Activated CD4-positive, alpha-beta memory T cell treated with anti-CD3 and anti-CD28 coated beads for 36 hours (primary cell): ENCODE measurements at regions not wholly inside any gene's neighbourhood (a gene's known extent, or its start where the extent isn't known, plus 50 kb on each side); places are given as distances from the start of the nearest gene placed in this dataset.

ENCODE experiments used
- CTCF ChIA-PET: fragments of 350-600 bp; sonication (Branson Sonifier 250); formaldehyde crosslinking; loops from one replicate; lab custom pipeline; 2021; ENCODE audit warnings: antibody characterized with exemption, inconsistent platforms; lab: Charles Lee
- POLR2A ChIA-PET: fragments of 350-600 bp; sonication (Branson Sonifier 250); formaldehyde crosslinking; loops from one replicate; lab custom pipeline; 2021; ENCODE audit warnings: antibody characterized with exemption; lab: Charles Lee
- DNase-seq: peaks from one replicate; pipeline ENCODE4 v3.0.0-alpha.2; 2020
- H3K27ac Mint-ChIP-seq: one replicate; pipeline ENCODE4 v1.8.0; 2021; ENCODE audit warnings: mixed read lengths
- H3K27me3 Mint-ChIP-seq: one replicate; pipeline ENCODE4 v1.8.0; 2021; ENCODE audit warnings: mixed read lengths
- H3K36me3 Mint-ChIP-seq: one replicate; pipeline ENCODE4 v1.8.0; 2021; ENCODE audit warnings: mixed read lengths
- H3K4me1 Mint-ChIP-seq: one replicate; pipeline ENCODE4 v1.8.0; 2021; ENCODE audit warnings: low read depth, mixed read lengths
- H3K4me3 Mint-ChIP-seq: one replicate; pipeline ENCODE4 v1.8.0; 2021; ENCODE audit warnings: mild to moderate bottlenecking, mixed read lengths
- H3K9me3 Mint-ChIP-seq: one replicate; pipeline ENCODE4 v1.8.0; 2021; ENCODE audit warnings: mixed read lengths
- intact Hi-C: fragments of 100-400 bp; cut with micrococcal nuclease; formaldehyde crosslinking; loops from one replicate; pipeline ENCODE4 v1.15.1; 2023

DNA sequence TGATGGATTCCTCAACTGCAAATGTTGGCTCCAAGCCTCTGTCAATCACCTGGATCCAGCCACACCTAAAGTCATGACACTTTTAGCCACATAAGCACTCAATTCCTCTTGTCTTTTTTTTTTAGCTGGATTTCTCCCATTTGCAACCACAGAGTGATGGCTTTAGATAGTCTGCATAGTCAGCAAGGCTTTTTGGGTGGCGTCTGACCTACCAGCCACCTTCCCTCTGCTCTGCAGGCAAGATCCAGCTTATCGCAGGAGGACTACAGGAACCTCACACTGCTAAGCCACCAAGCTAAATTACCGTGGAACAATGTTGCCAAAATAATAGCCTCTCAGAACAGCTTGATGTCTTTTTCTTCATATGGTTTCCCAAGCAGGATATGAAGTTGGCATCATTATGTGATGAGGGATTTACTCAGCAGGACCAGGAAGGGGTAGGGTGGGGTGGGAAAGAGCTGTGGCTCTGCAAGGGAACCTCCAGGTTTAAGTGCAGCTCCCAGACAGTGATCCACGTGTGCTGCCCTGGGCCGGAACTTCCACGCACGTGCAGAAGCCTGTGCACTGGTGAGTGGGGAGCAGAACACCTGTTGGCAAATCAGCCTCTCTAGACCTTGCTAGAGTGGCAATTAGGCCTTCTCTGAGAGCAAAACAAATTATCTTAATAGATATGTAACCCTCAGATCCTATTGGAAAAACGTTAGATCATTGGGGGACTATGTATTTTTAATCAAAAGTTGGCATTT lies 170.6 kb upstream of the NCK2 start:
- H3K36me3 Mint-ChIP-seq = no peaks in the 10 kb centered on the region

DNA sequence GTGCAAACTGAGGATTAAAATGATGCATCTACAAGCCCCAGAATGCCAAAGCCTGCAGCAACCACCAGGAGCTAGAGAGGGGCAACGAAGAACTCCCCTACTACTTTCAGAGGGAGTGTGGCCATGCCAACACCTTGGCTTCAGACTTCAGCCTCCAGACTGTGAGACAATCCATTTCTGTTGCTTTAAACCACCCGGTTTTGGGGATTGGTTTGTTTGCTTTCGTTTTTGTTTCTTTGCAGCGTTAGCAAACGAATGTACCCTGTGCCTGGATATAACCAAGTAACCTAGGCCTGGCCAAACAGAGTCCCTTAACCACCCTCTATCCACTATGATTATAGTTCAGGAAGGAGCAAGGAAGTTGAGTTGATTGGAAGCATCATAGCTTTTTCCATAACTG lies 171.2 kb upstream of the NCK2 start:
- POLR2A ChIA-PET = no interaction called here
- H3K27ac Mint-ChIP-seq = no peak overlapping the region
- intact Hi-C loops = no loop called here
- H3K36me3 Mint-ChIP-seq = no peaks in the 10 kb centered on the region
- CTCF ChIA-PET = interaction anchor here (1.1 kb wide), 1 partner anchor 27 kb away, joined by 6 read pairs; no protein-coding TSS in a partner anchor
- no peak overlapping the region for H3K4me3 Mint-ChIP-seq
- peaks cover 13% of the 10 kb centered on the region for H3K4me1 Mint-ChIP-seq
- no peak for DNase-seq
- H3K27me3 Mint-ChIP-seq = peaks cover 2% of the 10 kb centered on the region
- H3K9me3 Mint-ChIP-seq = no peaks in the 10 kb centered on the region

More for the DNA sequence above, 170.6 kb upstream of the NCK2 start:
- H3K9me3 Mint-ChIP-seq = no peaks in the 10 kb centered on the region
- ChIA-PET CTCF (interaction anchor here (1.0 to 1.2 kb wide), 3 partner anchors 28 to 512 kb away, joined by 3 to 6 read pairs (median 3); no protein-coding TSS in a partner anchor), POLR2A (no interaction called here)
- no peak overlapping the region for H3K4me3 Mint-ChIP-seq
- H3K4me1 Mint-ChIP-seq = peaks cover 13% of the 10 kb centered on the region
- no peak for DNase-seq
- H3K27me3 Mint-ChIP-seq = peaks cover 2% of the 10 kb centered on the region
- H3K27ac Mint-ChIP-seq = no peak overlapping the region
- intact Hi-C loops = no loop called here

DNA sequence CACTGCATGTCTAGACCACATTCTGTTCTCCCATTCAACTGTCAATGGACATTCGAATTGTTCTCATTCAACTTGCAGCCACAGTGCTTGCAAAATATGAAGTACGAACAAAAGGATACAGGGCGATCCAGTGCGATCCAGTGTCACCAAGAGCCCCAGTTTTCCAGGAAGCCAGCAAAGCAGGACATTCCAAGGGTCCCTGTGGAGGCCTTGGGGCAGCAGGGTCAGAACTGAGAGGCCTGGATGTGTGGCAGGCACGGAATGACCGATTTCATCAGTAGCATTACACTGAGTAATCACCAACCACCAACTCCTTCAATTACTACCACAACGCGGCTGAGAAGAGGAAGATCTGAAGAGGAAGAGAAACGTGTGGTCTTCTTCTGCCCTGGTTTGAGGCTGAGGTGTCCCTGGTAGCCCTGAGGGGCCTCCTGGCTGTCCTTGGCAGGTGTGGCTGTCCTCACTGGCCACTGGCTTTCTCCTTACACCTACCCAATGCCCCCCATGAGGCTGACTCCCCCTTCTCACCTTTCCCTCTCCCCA lies 172.7 kb upstream of the FHL2 start:
- peaks cover 8% of the 10 kb centered on the region for H3K4me1 Mint-ChIP-seq

DNA sequence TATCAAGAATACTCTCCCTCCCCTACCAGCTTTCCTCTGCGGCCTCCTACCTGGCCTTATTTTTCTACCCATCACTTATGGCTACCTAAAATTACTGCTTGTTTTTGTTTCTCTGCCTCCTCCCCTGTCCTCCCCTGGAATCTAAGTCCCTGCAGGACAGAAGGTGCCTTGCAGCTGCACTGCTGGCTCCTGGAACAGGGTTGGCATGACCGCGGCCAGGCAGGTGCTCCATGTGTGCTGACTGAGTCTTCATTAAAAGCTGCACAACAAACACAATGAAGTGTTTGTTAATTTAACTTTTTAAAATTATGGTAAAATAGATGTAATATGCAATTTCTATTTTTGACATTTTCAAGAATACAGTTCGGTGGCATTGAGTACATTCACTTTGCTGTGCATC lies 171.9 kb upstream of the FHL2 start:
- H3K4me1 Mint-ChIP-seq = peaks cover 4% of the 10 kb centered on the region
- intact Hi-C loops = no loop called here
- ChIA-PET CTCF (no interaction called here), POLR2A (no interaction called here)
- H3K36me3 Mint-ChIP-seq = no peaks in the 10 kb centered on the region
- no peak for DNase-seq
- H3K27ac Mint-ChIP-seq = no peak overlapping the region
- no peaks in the 10 kb centered on the region for H3K9me3 Mint-ChIP-seq
- no peak overlapping the region for H3K4me3 Mint-ChIP-seq
- peaks cover 2% of the 10 kb centered on the region for H3K27me3 Mint-ChIP-seq

More for the DNA sequence above, 172.7 kb upstream of the FHL2 start:
- Mint-ChIP-seq H3K9me3 (no peaks in the 10 kb centered on the region), H3K4me3 (no peak overlapping the region), H3K27ac (no peak overlapping the region), H3K27me3 (peaks cover 2% of the 10 kb centered on the region), H3K36me3 (no peaks in the 10 kb centered on the region)
- intact Hi-C loops = no loop called here
- ChIA-PET CTCF (no interaction called here), POLR2A (no interaction called here)
- no peak for DNase-seq

DNA sequence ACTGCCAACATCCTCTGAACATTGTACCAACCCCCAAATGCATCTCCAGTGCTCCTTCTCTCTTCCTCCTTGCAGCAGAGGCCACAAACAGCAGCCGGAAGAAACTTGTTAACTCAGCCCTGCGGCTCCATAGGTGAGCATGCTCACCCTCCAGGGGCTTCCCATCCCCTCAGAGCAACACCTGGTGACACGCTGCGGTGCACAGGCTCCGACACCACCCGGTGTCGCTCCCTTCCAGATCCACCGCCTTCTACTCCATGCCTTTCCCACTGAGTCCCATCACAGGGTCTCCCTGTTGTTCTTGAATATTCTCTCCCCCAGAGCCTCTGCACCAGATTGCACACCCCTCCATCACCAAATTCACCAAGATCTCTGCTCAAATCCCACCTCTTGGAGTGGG lies 171.5 kb upstream of the FHL2 start:
- intact Hi-C loops = no loop called here
- H3K9me3 Mint-ChIP-seq = no peaks in the 10 kb centered on the region
- peaks cover 2% of the 10 kb centered on the region for H3K27me3 Mint-ChIP-seq
- peaks cover under 1% of the 10 kb centered on the region for H3K4me1 Mint-ChIP-seq
- H3K36me3 Mint-ChIP-seq = no peaks in the 10 kb centered on the region
- no peak for DNase-seq
- ChIA-PET CTCF (no interaction called here), POLR2A (no interaction called here)
- H3K27ac Mint-ChIP-seq = no peak overlapping the region
- H3K4me3 Mint-ChIP-seq = no peak overlapping the region

DNA sequence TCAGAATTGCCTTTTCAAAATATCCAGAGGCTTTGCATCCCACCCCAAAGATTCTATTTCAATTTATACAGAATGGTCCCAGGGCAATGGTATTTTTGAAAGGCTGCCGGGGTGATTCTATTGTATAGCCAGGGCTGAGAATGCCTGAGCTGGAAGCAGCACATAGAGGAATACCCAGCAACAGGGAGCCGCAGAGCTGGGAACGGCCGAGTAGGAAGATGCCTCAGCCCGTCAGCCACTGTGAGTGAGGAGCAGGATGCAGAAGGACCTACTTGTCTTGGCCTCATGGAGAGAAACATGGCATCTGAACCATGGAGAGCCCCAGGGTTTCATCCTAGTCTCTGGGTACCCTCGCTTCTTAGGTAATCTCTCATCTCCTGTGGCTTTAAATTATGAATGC lies 170.8 kb upstream of the FHL2 start:
- Mint-ChIP-seq H3K27ac (no peak overlapping the region), H3K27me3 (peaks cover 2% of the 10 kb centered on the region), H3K4me1 (no peaks in the 10 kb centered on the region), H3K9me3 (no peaks in the 10 kb centered on the region), H3K4me3 (no peak overlapping the region), H3K36me3 (no peaks in the 10 kb centered on the region)
- POLR2A ChIA-PET = no interaction called here
- no peak for DNase-seq
- intact Hi-C loops = no loop called here
- CTCF ChIA-PET = no interaction called here

DNA sequence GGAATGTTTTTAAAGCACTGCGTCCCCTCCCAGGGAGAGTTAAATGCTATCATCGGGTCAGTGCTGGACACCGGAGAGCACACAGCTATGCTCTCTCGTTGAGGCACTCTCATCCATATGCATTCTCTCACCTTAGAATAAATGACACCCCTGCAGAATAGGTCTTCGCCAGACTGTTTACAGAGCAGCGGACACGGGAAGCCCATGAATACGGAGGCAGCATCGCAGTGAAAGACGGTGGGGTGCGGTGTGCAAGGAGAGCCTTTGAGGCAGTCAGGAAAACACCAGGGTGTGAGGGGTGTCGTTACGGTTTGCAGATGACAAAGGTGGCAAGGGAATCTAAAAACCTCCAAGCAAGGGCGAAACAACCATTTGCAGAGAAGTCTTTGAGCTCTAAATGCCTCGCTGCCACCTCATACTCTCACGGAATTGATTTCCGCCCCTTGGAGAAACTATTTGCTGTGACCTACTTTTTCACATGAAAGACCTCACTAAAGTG lies 169.2 kb upstream of the FHL2 start:
- Mint-ChIP-seq H3K27me3 (peaks cover 2% of the 10 kb centered on the region), H3K36me3 (no peaks in the 10 kb centered on the region), H3K4me3 (no peak overlapping the region), H3K27ac (no peak overlapping the region), H3K4me1 (no peaks in the 10 kb centered on the region), H3K9me3 (no peaks in the 10 kb centered on the region)
- POLR2A ChIA-PET = no interaction called here
- intact Hi-C loops = no loop called here
- CTCF ChIA-PET = interaction anchor here (0.7 to 1.6 kb wide), 2 partner anchors 9 to 360 kb away, joined by 3 to 6 read pairs; no protein-coding TSS in a partner anchor
- no peak for DNase-seq

DNA sequence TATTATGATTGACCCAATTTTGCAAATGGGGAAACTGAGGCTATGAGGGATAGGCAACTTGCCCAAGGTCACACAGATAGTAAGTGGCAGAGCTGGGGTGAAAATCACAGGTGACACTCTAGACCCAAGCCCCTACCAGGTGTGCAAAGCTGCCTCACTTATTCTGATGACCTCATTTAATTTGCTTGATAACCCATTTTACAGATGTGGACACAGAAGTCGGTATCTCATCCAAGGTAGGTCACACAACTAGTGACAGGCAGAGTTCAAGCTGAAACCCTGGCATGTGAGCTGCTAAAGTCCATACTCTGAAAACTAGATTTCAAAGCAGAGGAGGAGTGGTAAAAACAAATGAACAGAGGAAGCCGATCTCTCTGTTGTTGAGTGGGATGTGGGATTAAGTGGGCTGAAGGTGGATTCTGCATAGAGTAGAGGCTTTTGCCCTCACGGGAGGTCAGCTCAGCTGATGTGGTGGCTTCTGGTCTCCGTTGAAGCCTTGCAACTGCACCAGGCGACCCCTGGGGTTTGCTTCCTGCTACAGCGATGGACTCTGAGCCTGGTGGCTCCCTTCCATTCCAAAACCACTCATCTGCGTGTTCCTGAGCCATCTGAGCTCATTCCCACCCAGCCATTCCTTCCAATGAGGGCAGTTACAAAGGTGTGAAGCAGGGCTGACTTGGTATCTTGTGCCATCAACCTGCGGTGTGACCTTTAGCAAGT lies 164.3 kb upstream of the FHL2 start:
- H3K27ac Mint-ChIP-seq = no peak overlapping the region
- ChIA-PET POLR2A (interaction anchor here (0.6 kb wide), 1 partner anchor 392 kb away, joined by 3 read pairs; no protein-coding TSS in a partner anchor), CTCF (interaction anchor here (1.0 to 1.5 kb wide), 2 partner anchors 13 to 16 kb away, joined by 4 to 5 read pairs; no protein-coding TSS in a partner anchor)
- H3K4me3 Mint-ChIP-seq = no peak overlapping the region
- DNase-seq = no peak
- no peaks in the 10 kb centered on the region for H3K36me3 Mint-ChIP-seq
- no peaks in the 10 kb centered on the region for H3K9me3 Mint-ChIP-seq
- peaks cover 5% of the 10 kb centered on the region for H3K27me3 Mint-ChIP-seq
- intact Hi-C loops = no loop called here
- no peaks in the 10 kb centered on the region for H3K4me1 Mint-ChIP-seq

DNA sequence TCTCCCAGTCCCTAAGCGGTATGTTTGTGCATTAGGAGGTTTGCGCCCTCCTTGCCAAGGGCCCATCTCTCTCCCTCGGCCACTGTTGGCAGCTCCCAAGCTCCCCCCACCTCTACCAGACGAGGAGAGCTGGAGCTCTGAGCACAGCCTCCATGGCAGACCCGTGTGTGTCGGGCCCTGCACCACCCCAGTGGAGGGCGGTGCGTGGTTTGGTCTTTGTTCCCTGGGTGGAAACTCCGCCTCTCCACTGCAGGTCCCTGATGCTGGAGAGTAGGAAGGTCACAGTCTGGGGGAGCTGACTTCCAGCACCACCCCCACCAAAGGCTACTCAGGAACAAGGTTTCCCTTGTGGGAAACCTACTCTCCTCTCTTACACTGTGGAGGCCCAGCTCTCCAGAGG lies 162.6 kb upstream of the FHL2 start:
- no peak overlapping the region for H3K4me3 Mint-ChIP-seq
- intact Hi-C loops = no loop called here
- H3K27me3 Mint-ChIP-seq = peaks cover 19% of the 10 kb centered on the region
- POLR2A ChIA-PET = no interaction called here
- H3K27ac Mint-ChIP-seq = no peak overlapping the region
- CTCF ChIA-PET = no interaction called here
- no peaks in the 10 kb centered on the region for H3K4me1 Mint-ChIP-seq
- no peaks in the 10 kb centered on the region for H3K9me3 Mint-ChIP-seq
- DNase-seq = no peak
- no peaks in the 10 kb centered on the region for H3K36me3 Mint-ChIP-seq

DNA sequence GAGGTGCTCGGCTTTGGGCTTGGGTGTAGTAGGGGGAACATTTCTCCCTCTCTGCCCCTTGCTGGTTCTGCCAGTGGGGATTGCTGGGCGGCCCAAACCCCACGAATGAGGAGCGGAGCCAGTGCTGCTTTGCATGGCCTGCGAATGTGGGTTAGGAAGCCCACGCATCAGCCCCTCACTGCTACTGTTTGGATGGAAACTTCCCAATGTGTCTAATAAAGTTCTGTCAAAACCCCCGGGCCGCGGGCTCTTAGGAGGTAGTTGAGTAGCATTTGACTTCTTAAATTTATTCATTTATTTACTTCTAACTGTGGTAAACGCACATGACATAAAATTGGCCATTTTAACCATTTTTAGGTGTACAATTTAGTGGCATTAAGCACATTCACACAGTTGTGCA lies 161.3 kb upstream of the FHL2 start:
- intact Hi-C loops = no loop called here
- POLR2A ChIA-PET = no interaction called here
- H3K4me1 Mint-ChIP-seq = no peaks in the 10 kb centered on the region
- CTCF ChIA-PET = no interaction called here
- no peak for DNase-seq
- no peaks in the 10 kb centered on the region for H3K9me3 Mint-ChIP-seq
- H3K4me3 Mint-ChIP-seq = no peak overlapping the region
- peaks cover 19% of the 10 kb centered on the region for H3K27me3 Mint-ChIP-seq
- no peak overlapping the region for H3K27ac Mint-ChIP-seq
- H3K36me3 Mint-ChIP-seq = no peaks in the 10 kb centered on the region

DNA sequence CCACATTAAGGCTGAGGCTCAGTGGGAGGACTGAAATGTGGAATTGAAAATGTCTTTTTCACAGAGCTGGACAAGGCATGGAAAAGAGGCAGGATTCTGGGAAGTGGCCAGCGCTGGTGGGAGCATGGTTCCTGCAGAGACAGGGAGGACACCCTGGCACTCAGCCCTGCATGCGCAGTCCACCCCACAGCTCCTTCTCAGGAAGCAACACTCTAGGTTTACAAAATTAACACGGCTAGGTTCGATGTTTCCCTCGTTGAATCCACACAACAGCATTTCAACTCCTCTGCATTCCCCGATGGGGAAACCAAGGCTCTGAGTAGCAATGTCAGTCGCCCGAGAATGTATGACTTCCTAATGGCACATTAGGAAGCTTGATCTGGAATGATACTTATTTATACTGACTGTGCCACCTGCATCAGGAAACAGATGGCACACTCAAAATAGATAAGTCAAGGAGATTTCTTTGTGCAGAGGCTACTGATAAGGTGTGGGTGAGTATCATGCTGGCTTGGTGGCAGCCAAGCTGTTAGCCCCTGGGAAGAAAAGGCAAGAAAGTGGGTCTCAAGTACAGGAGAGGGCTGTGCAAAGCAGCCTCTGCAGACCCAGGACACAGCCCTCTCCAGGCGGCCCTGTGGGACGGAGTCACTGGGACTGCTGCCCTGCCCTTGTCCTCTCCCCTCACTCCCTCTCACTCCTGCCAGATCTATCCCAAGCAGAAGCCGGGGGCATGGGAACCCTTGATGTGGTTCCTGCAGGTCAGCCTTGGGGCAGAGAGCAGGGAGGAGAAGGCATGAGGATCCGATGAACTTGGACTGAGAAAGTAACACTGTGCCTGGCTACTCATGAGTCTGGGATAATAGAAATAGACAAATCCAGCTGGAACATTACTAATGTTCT lies 158.4 kb upstream of the FHL2 start:
- Mint-ChIP-seq H3K27me3 (peaks cover 19% of the 10 kb centered on the region), H3K4me3 (no peak overlapping the region), H3K36me3 (no peaks in the 10 kb centered on the region), H3K27ac (no peak overlapping the region), H3K9me3 (no peaks in the 10 kb centered on the region), H3K4me1 (no peaks in the 10 kb centered on the region)
- DNase-seq = no peak
- POLR2A ChIA-PET = no interaction called here
- intact Hi-C loops = no loop called here
- CTCF ChIA-PET = interaction anchor here (1.0 to 1.7 kb wide), 3 partner anchors 12 to 19 kb away, joined by 3 to 5 read pairs (median 3); no protein-coding TSS in a partner anchor
